HuH-7.5 (cell line): ENCODE measurements at regions not wholly inside any gene's neighbourhood (a gene's known extent, or its start where the extent isn't known, plus 50 kb on each side); places are given as distances from the start of the nearest gene placed in this dataset.
"Not testable (repeated sequence)": the region's sequence is repeated elsewhere in the genome, so short reads cannot be mapped to it uniquely, and the experiment has no call there.

Experiments used
- DNase-seq: peaks from one replicate; pipeline ENCODE4 v3.0.0; 2011; ENCODE audit warnings: low spot score

GRCh38 chr1:105398909-105399308, 1649.2 kb downstream of the AMY1C start:
- DNase-seq = no peak

- no peak for DNase-seq
These were observed 1650.0 kb downstream of the AMY1C start for GRCh38 chr1:105399716-105400115.

DNA sequence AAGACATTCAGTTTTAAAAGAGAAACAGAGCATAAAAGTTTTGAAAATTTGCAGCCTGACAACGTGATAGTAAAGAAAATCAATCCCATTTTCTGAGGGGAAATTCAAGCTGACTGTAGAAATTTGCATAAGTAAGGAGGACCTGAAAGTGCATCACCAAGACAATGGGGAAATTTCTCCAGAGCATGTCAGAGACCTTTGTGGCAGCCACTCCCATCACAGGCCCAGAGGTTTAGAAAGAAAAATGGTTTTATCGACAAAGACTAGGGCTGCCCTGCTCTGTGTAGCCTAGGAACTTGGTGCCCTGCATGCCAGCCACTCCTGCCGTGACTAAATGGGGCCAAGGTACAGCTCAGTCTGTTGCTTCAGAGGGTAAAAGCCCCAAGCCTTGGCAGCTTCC, 1640.2 kb upstream of the PRMT6 start:
- no peak for DNase-seq

- no peak for DNase-seq
These were observed 1637.4 kb upstream of the PRMT6 start for GRCh38 chr1:105419030-105419429.

DNA sequence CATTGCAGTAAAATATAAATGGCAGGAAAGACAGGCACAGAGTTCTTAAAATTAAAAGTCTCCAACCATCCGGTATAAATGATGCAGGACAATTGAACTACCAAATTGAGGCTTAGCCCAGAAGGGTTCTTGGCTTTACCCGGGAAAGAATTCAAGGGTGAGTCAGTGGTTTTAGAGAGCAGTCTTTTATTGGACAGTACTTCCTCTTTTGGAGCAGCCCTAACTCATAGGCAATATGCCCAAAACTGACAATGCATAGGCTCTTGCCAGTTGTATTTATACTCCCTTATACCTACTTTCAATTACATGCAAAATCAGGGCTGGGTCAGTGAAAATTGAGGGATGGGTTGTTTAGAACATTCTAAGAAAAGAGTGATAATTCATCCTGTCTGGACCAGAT, 1628.9 kb upstream of the PRMT6 start:
- no peak for DNase-seq

- no peak for DNase-seq
These were observed 1619.8 kb upstream of the PRMT6 start for GRCh38 chr1:105436589-105437259.

DNA sequence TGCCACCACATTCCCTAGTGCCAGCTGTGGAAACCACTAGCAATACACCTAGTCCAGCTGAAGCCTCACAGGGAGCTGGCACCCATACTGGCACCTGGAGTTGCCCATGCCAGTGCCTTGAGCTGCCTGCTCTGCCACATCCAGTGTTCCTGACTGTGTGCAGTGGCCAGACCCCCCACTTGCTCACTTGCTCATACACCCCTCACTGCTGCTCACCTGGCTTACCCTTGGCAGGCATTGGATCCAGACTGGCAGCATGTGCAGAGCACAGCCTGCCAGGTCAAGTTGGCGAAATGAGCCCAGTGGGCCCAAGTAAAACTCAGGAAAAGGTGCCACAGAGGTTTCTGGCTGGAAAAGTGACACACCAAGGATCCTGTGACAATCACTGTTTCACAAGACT, 1618.6 kb upstream of the PRMT6 start:
- DNase-seq = no peak

DNA sequence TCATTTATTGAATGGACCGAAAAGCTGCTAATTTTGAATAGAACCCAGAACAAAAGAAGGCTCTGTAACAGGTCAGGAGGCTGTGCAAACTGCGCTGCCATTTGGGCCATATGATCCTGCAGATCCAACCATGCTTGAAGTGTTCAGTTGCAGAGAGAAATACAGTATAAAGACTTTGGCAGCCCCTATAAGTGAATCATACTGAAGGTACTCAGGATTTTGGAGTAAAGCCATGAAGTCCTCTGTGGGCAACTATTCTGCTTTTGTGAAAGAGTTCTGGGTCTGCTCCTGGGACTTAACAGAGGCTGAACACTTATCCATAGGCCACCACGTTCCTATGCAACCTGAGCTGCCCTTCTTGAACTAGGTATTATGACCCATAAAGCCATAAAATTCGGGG, 1613.6 kb upstream of the PRMT6 start:
- no peak for DNase-seq

DNA sequence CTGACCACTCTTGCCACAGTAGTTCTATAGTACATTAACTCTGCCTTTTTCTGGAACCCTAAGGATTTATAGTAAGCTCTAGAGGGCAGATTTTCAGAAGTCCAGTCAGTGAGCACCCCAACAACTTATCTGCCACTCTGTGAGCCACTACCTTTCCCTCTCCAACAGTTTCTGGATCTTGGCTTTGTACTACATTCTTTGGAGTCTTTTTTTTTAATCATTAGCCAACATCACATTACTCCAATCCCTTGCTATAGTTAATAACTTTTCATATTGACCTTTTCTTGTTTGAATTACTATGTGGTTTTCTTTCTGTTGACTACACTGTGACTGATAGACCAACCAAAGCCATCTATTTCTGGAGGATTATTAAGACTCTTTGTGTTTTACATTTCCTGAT, 1596.7 kb upstream of the PRMT6 start:
- no peak for DNase-seq

DNA sequence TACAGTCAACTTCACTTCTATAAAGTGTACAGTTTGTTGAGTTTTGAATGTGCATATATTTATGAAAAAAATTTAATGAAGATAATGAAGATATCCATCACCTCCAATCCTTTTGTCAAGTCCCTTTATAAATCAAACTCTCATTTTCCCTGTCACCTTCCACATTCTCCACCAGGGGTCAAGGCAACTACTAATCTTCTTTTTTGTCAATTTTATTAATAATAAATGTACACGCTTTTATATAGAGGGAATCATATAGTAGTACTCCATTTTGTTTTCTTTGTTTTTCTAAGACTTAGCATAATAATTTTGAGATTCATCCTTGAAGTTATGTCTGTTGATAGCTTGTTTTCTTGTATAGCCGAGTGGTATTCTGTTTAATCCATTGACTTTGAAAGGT, 1594.2 kb upstream of the PRMT6 start:
- DNase-seq = no peak

- DNase-seq = no peak
These were observed 1588.9 kb upstream of the PRMT6 start for GRCh38 chr1:105467549-105467948.

GRCh38 chr1:105470541-105470940, 1585.9 kb upstream of the PRMT6 start:
- not testable (repeated sequence) for DNase-seq

DNA sequence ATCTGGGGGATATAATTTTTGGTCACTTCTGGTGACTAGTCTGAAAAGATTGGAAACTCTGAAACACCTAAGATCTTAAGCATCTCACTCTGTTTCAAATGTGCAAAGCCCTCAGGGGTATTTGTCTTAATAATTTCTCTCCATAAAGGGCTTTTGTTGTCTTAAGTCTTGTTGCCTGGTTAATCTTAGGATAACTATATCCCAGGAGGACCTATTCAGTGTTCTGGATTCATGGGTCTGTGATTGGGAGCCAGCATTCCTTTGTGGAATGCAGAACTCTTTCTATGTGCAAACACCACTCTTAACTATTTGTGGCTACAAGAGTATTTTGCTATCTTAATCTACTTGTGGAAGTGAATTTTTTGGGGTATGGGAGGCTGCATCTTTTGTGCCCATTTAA, 1573.0 kb upstream of the PRMT6 start:
- DNase-seq = no peak

GRCh38 chr1:105485207-105485606, 1571.3 kb upstream of the PRMT6 start:
- no peak for DNase-seq

GRCh38 chr1:105492921-105493320, 1563.6 kb upstream of the PRMT6 start:
- DNase-seq = no peak

- DNase-seq = no peak
These were observed 1540.4 kb upstream of the PRMT6 start for GRCh38 chr1:105516068-105516467.

GRCh38 chr1:105533996-105534395, 1522.5 kb upstream of the PRMT6 start:
- DNase-seq = no peak

- no peak for DNase-seq
These were observed 1512.0 kb upstream of the PRMT6 start for GRCh38 chr1:105544475-105544874.

GRCh38 chr1:105556266-105556665, 1500.2 kb upstream of the PRMT6 start:
- no peak for DNase-seq

- no peak for DNase-seq
These were observed 1498.5 kb upstream of the PRMT6 start for GRCh38 chr1:105558023-105558422.

GRCh38 chr1:105565006-105565405, 1491.5 kb upstream of the PRMT6 start:
- DNase-seq = no peak

DNA sequence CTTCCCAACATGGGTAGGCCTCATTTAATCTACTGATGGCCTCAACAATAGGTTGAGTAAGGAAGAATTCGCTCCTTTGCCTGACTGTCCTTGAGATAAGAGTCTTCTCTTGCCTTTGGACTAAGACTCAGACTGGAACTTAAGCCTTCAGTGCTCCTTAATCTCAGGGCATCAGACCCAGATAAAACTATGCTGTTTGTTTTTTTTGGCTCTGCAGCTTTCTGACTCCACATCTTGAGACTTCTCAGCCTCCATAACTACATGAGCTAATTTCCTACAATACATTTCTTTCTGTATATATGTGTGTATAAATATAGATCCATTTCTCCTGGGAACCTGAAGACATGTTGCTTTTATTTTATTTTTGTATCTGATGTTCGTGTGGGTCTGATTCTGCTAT, 1470.7 kb upstream of the PRMT6 start:
- no peak for DNase-seq

- no peak for DNase-seq
These were observed 1464.8 kb upstream of the PRMT6 start for GRCh38 chr1:105591681-105592080.

- no peak for DNase-seq
These were observed 1447.8 kb upstream of the PRMT6 start for GRCh38 chr1:105608713-105609112.
